Epithelial cell of proximal tubule (primary cell): ENCODE measurements at regions not wholly inside any gene's neighbourhood (a gene's known extent, or its start where the extent isn't known, plus 50 kb on each side); places are given as distances from the start of the nearest gene placed in this dataset.
A peak's percentile ranks its signal among the peaks of the same experiment; 100 is the strongest.

Source experiments
- DNase-seq: peaks from one replicate; pipeline ENCODE4 v3.0.0-alpha.2; 2011; ENCODE audit warnings: low read depth
- H3K4me3 ChIP-seq: 2 replicates; pipeline ENCODE4 v1.5.1; 2011; ENCODE audit warnings: low read depth, mild to moderate bottlenecking, low read length
- CTCF ChIP-seq: conservative IDR thresholded peaks from 2 replicates; pipeline ENCODE4 v1.5.1; 2012; ENCODE audit warnings: low read depth, mild to moderate bottlenecking, low read length

- no peak for TF ChIP-seq CTCF
- no peak overlapping the region for H3K4me3 ChIP-seq
- no peak for DNase-seq
Measured at GRCh38 chr2:16105669-16106281, 165.4 kb downstream of the MYCN start.

GRCh38 chr2:16104949-16105668 is 164.8 kb downstream of the MYCN start:
- no peak for TF ChIP-seq CTCF
- DNase-seq = no peak
- H3K4me3 ChIP-seq = no peak overlapping the region

GRCh38 chr2:16104315-16104948 is 164.1 kb downstream of the MYCN start:
- no peak for TF ChIP-seq CTCF
- H3K4me3 ChIP-seq = no peak overlapping the region
- peak; percentile 12 for DNase-seq

- no peak overlapping the region for H3K4me3 ChIP-seq
- no peak for TF ChIP-seq CTCF
- no peak for DNase-seq
Measured at GRCh38 chr2:16103614-16104314, 163.4 kb downstream of the MYCN start.

- no peak for TF ChIP-seq CTCF
- DNase-seq = no peak
- H3K4me3 ChIP-seq = no peak overlapping the region
Measured at GRCh38 chr2:16102976-16103380, 162.6 kb downstream of the MYCN start.

GRCh38 chr2:16102358-16102975 is 162.1 kb downstream of the MYCN start:
- DNase-seq = no peak
- no peak overlapping the region for H3K4me3 ChIP-seq
- TF ChIP-seq CTCF = no peak
